ENCODE measurements at regions not wholly inside any gene's neighbourhood (a gene's known extent, or its start where the extent isn't known, plus 50 kb on each side); places are given as distances from the start of the nearest gene placed in this dataset.

DNA sequence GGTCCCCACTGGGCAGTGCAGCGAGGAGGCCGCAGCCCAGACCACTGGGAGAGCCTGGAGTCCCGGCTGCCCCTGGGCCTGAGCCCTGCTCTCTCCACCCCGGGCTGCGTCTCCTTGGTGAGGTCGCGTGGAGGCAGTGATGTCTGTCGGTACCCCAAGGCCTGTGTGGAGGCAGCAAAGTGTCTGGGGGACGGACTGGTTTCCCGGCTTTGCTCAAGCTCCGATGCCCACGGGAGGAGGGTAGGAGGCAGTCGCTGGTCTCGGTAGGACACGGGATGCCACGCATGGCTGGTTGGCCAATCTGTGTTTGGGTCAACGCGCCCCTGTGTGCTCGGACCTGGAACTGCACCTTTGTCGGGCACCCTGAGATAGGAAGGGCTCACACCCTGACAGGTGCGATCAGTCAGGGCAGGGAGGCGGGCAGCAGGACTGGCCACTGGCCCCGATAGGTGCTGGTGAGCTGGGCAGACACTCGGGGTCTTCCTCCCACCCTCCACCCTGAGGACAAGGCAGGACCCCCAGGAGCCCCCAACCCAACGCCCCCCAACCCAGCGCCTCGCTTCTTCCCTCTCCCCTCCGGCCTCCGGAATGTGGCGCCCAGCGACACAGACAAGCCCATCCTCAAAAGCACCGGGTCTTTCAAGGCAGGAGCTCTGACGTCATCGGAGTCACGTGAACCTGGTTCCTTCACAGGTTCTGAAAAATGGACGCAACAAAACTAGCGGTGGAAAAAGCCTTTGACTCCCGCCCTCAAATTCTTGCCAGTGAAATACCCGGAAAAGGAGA lies 288.6 kb downstream of the NDUFA10 start:
- H3K4me3 ChIP-seq (replicated peaks; ENCODE audit: low read depth, low read length), result no peak overlapping the region
- no peaks in the 10 kb centered on the region for H3K27me3 ChIP-seq (replicated peaks; ENCODE audit: control insufficient read depth, insufficient read depth, low read length)
- H3K36me3 ChIP-seq (ENCODE audit: control insufficient read depth, insufficient read depth, low read length), result no peaks in the 10 kb centered on the region
- TF ChIP-seq, protein P1, sequence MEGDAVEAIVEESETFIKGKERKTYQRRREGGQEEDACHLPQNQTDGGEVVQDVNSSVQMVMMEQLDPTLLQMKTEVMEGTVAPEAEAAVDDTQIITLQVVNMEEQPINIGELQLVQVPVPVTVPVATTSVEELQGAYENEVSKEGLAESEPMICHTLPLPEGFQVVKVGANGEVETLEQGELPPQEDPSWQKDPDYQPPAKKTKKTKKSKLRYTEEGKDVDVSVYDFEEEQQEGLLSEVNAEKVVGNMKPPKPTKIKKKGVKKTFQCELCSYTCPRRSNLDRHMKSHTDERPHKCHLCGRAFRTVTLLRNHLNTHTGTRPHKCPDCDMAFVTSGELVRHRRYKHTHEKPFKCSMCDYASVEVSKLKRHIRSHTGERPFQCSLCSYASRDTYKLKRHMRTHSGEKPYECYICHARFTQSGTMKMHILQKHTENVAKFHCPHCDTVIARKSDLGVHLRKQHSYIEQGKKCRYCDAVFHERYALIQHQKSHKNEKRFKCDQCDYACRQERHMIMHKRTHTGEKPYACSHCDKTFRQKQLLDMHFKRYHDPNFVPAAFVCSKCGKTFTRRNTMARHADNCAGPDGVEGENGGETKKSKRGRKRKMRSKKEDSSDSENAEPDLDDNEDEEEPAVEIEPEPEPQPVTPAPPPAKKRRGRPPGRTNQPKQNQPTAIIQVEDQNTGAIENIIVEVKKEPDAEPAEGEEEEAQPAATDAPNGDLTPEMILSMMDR (IDR thresholded peaks at IDR 0.05; ENCODE audit: insufficient read depth, low read length, poor library complexity, severe bottlenecking), result no peak
- no peak for DNase-seq (ENCODE audit: extremely low read depth, insufficient read length)

DNA sequence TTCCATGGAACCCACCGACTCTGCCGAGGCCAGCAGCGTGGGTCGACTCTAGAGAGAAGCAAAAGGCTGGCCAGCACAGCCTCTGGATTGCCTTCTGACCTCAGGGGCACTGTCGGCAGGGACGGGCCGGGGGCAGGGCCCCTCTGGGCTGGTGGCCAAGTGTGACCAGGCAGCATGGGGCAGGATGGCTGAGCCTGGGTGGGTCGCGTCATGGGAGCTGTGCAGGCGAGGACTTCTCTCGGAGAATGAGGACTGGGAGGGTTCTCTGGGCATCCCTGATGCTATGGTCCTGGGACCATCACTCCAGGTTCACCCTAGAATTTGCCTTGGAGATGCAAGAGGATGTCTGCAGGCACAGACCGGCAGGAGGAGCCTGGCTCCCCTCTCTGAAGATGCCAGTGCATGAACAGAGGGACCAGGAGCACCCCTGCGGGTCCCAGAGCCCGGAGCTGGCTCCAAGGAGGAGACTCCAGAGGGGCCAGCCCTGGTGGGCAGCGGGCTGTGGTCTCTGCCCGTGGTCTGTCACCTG lies 289.2 kb downstream of the NDUFA10 start:
- no peak for DNase-seq (ENCODE audit: extremely low read depth, insufficient read length)
- no peaks in the 10 kb centered on the region for H3K27me3 ChIP-seq (replicated peaks; ENCODE audit: control insufficient read depth, insufficient read depth, low read length)
- no peaks in the 10 kb centered on the region for H3K36me3 ChIP-seq (ENCODE audit: control insufficient read depth, insufficient read depth, low read length)
- TF ChIP-seq, protein P1 (IDR thresholded peaks at IDR 0.05; ENCODE audit: insufficient read depth, low read length, poor library complexity, severe bottlenecking), result no peak
- H3K4me3 ChIP-seq (replicated peaks; ENCODE audit: low read depth, low read length), result no peak overlapping the region

DNA sequence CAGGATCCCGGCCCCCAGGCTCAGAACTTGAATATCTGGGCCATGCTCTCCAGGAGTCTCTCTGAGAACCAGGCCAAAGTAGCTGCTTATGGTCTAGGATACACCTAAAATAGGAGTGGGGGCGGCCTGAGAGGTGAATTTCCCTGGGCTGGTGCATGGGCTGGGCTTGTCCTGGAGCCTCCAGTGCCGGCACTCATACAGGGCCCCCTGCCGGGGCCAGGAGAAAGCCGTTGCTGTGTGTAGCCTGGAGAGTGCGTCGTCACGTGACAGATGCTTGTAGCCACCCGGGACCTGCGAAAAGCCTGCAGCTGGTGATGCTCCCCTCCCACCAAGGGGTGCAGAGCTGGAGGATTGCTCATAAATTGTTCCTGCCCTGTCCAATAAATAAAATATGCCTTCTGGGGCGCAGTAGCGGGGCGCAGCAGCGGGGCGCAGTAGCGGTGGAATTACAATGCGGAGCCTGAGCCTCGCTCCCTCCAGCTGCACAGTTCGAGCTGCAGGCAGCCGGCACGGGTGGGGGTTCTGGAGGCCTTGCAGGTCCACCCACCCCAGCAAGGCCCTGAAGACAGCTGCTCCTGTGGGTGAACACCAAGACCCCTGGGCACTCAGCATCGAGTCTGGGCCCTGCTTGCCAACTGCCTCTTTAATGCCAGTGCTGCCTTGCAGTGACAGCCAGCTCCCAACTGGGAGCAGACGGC lies 289.9 kb downstream of the NDUFA10 start:
- Histone ChIP-seq H3K36me3 (ENCODE audit: control insufficient read depth, insufficient read depth, low read length) (no peaks in the 10 kb centered on the region), H3K4me3 (replicated peaks; ENCODE audit: low read depth, low read length) (no peak overlapping the region), H3K27me3 (replicated peaks; ENCODE audit: control insufficient read depth, insufficient read depth, low read length) (no peaks in the 10 kb centered on the region)
- DNase-seq (ENCODE audit: extremely low read depth, insufficient read length), result no peak
- TF ChIP-seq, protein P1 (IDR thresholded peaks at IDR 0.05; ENCODE audit: insufficient read depth, low read length, poor library complexity, severe bottlenecking), result no peak

DNA sequence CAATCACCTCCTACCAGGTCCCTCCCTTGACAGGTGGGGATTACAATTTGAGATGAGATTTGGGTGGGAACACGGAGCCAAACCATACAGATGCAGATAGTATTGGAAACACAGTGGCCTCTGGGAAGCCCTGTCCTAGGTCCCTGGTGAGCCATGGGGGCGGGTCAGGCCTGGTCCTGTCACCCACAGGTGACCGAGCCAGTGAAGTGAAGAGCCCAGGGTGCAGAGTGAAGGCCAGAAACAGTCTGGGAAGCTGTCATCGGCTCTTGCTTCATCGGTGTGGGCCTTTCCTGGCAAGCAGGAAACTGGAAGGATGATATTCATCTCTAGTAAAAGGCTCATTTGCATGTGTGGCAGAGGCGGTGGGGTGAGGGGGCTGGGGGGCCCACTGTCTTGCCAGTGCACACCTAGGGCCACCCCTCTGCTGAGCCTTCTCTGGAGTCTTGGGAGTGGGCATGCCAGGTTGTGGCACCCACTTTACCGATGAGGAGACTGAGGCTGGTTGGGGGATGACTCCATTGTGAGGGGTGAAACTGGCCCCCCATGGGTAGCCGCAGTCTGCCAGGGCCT lies 290.6 kb downstream of the NDUFA10 start:
- no peaks in the 10 kb centered on the region; the same call in 1 of the 2 replicates for H3K27me3 ChIP-seq (replicated peaks; ENCODE audit: control insufficient read depth, insufficient read depth, low read length)
- no peak overlapping the region for H3K4me3 ChIP-seq (replicated peaks; ENCODE audit: low read depth, low read length)
- DNase-seq (ENCODE audit: extremely low read depth, insufficient read length), result no peak
- TF ChIP-seq, protein P1 (IDR thresholded peaks at IDR 0.05; ENCODE audit: insufficient read depth, low read length, poor library complexity, severe bottlenecking), result no peak
- H3K36me3 ChIP-seq (ENCODE audit: control insufficient read depth, insufficient read depth, low read length), result no peaks in the 10 kb centered on the region

DNA sequence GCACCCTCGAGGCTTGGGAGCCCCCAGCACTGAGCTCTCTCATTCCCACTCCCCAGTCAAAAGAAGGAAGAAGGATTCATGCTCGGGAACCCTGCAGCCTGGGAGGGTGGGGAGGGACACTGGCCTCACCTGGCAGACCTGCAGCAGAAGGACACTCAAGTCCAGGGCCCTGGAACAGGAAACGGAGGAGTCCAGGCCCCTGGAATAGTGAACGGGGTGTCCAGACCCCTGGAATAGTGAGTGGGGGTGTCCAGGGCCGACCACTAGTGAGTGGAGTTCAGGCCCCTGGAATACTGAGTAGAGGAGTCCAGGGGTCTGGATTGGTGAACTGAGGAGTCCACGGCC lies 292.5 kb downstream of the NDUFA10 start:
- Histone ChIP-seq H3K27me3 (replicated peaks; ENCODE audit: control insufficient read depth, insufficient read depth, low read length) (no peaks in the 10 kb centered on the region; the same call in 1 of the 2 replicates), H3K36me3 (ENCODE audit: control insufficient read depth, insufficient read depth, low read length) (no peaks in the 10 kb centered on the region), H3K4me3 (replicated peaks; ENCODE audit: low read depth, low read length) (no peak overlapping the region)
- TF ChIP-seq, protein P1 (IDR thresholded peaks at IDR 0.05; ENCODE audit: insufficient read depth, low read length, poor library complexity, severe bottlenecking), result no peak
- no peak for DNase-seq (ENCODE audit: extremely low read depth, insufficient read length)

Measured in GM06990 (cell line).